ENCODE measurements at regions not wholly inside any gene's neighbourhood (a gene's known extent, or its start where the extent isn't known, plus 50 kb on each side); places are given as distances from the start of the nearest gene placed in this dataset.

DNA sequence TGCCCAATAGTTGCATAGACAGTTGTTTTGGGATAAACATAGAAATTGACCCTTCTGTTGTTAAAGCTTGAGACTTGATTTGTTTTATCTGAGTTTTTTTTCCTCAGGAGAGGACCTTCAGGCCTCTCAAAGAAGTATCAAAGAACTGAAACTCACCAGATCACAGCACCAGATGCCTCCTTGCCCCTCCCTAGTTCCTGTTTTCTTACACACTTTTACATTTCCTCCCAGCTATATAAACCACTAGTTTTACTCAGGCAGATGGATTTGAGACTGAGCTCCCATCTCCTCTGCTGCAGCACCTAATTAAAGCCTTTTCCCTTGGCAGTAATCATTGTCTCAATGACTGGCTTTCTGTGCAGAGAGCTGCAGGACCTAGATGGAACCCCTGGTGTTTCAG is 150.6 kb upstream of the NRG3 start:
- no peak overlapping the region for H3K4me3 ChIP-seq
- no peak overlapping the region for H3K9ac ChIP-seq (ENCODE audit: control insufficient read depth, insufficient read depth, low read length)
- H3K4me1 ChIP-seq (ENCODE audit: control insufficient read depth, insufficient read depth, low read length), result no peaks in the 10 kb centered on the region
- intact Hi-C loops (cut with micrococcal nuclease; ENCODE audit: unreplicated experiment), result no loop called here
- no peaks in the 10 kb centered on the region for H3K79me2 ChIP-seq (ENCODE audit: control insufficient read depth, insufficient read depth, low read length)
- ChIA-PET POLR2A (no interaction called here), CTCF (interaction anchor here (0.7 kb wide), 1 partner anchor 8 kb away, joined by 3 read pairs; no protein-coding TSS in a partner anchor), SMC1A (ENCODE audit: uncharacterized antibody, unreplicated experiment) (interaction anchor here (0.9 to 2.2 kb wide), 3 partner anchors 17 to 594 kb away, joined by 3 to 9 read pairs (median 4); no protein-coding TSS in a partner anchor), RAD21 (ENCODE audit: unreplicated experiment) (interaction anchor here (0.6 kb wide), 1 partner anchor 107 kb away, joined by 4 read pairs; no protein-coding TSS in a partner anchor)
- BruUV-seq (replicated peaks), result no TSS peak
- in situ Hi-C loops (cut with MboI), result no loop called here
- no peak for FAIRE-seq
- H3K4me2 ChIP-seq (ENCODE audit: control insufficient read depth, insufficient read depth), result no peak overlapping the region
- no peaks in the 10 kb centered on the region for H3K36me3 ChIP-seq (ENCODE audit: control insufficient read depth in 2 of 2, insufficient read depth in 2 of 2, low read length in 1 of 2)
- peak; percentile 61 for ATAC-seq
- H3K27ac ChIP-seq (ENCODE audit: control insufficient read depth, insufficient read depth), result no peak overlapping the region
- H3K27me3 ChIP-seq (replicated peaks in 1 of 2; ENCODE audit: control insufficient read depth in 2 of 2, insufficient read depth in 2 of 2, low read length in 1 of 2), result no peaks in the 10 kb centered on the region
- no peak for DNase-seq (ENCODE audit: low read depth, low spot score)
- no peak overlapping the region for H2AFZ ChIP-seq (ENCODE audit: control insufficient read depth, low read depth, low read length)
- H3K9me3 ChIP-seq (replicated peaks; ENCODE audit: control insufficient read depth, insufficient read depth, low read length), result no peaks in the 10 kb centered on the region
- TF ChIP-seq TBL1XR1 (IDR thresholded peaks at IDR 0.05; ENCODE audit: low read depth, low read length) (no peak), BMI1 (IDR thresholded peaks at IDR 0.05; ENCODE audit: borderline replicate concordance) (no peak), YBX1 (IDR thresholded peaks at IDR 0.05) (no peak), FOS (IDR thresholded peaks at IDR 0.05; ENCODE audit: borderline replicate concordance, extremely low read depth, insufficient read length) (no peak), POLR2AphosphoS2 (IDR thresholded peaks at IDR 0.05; ENCODE audit: low read depth, low read length) (no peak), TCF3 (IDR thresholded peaks at IDR 0.05; ENCODE audit: borderline replicate concordance, insufficient read depth, low read depth, low read length) (no peak), ZNF274 (IDR thresholded peaks at IDR 0.05; ENCODE audit: insufficient read depth, insufficient read length) (no peak), HCFC1 (IDR thresholded peaks at IDR 0.05; ENCODE audit: low read length) (no peak), ZZZ3 (IDR thresholded peaks at IDR 0.05; ENCODE audit: control insufficient read depth, insufficient read length, low read depth) (no peak)
- TF ChIP-seq, protein P1, sequence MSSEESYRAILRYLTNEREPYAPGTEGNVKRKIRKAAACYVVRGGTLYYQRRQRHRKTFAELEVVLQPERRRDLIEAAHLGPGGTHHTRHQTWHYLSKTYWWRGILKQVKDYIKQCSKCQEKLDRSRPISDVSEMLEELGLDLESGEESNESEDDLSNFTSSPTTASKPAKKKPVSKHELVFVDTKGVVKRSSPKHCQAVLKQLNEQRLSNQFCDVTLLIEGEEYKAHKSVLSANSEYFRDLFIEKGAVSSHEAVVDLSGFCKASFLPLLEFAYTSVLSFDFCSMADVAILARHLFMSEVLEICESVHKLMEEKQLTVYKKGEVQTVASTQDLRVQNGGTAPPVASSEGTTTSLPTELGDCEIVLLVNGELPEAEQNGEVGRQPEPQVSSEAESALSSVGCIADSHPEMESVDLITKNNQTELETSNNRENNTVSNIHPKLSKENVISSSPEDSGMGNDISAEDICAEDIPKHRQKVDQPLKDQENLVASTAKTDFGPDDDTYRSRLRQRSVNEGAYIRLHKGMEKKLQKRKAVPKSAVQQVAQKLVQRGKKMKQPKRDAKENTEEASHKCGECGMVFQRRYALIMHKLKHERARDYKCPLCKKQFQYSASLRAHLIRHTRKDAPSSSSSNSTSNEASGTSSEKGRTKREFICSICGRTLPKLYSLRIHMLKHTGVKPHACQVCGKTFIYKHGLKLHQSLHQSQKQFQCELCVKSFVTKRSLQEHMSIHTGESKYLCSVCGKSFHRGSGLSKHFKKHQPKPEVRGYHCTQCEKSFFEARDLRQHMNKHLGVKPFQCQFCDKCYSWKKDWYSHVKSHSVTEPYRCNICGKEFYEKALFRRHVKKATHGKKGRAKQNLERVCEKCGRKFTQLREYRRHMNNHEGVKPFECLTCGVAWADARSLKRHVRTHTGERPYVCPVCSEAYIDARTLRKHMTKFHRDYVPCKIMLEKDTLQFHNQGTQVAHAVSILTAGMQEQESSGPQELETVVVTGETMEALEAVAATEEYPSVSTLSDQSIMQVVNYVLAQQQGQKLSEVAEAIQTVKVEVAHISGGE (CRISPR knock-in tag; IDR thresholded peaks at IDR 0.05), result no peak
- TF ChIP-seq, protein P2, sequence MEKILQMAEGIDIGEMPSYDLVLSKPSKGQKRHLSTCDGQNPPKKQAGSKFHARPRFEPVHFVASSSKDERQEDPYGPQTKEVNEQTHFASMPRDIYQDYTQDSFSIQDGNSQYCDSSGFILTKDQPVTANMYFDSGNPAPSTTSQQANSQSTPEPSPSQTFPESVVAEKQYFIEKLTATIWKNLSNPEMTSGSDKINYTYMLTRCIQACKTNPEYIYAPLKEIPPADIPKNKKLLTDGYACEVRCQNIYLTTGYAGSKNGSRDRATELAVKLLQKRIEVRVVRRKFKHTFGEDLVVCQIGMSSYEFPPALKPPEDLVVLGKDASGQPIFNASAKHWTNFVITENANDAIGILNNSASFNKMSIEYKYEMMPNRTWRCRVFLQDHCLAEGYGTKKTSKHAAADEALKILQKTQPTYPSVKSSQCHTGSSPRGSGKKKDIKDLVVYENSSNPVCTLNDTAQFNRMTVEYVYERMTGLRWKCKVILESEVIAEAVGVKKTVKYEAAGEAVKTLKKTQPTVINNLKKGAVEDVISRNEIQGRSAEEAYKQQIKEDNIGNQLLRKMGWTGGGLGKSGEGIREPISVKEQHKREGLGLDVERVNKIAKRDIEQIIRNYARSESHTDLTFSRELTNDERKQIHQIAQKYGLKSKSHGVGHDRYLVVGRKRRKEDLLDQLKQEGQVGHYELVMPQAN (conservative IDR thresholded peaks at IDR 0.05), result no peak
- TF ChIP-seq, protein P3, sequence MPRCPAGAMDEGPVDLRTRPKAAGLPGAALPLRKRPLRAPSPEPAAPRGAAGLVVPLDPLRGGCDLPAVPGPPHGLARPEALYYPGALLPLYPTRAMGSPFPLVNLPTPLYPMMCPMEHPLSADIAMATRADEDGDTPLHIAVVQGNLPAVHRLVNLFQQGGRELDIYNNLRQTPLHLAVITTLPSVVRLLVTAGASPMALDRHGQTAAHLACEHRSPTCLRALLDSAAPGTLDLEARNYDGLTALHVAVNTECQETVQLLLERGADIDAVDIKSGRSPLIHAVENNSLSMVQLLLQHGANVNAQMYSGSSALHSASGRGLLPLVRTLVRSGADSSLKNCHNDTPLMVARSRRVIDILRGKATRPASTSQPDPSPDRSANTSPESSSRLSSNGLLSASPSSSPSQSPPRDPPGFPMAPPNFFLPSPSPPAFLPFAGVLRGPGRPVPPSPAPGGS (IDR thresholded peaks at IDR 0.05; ENCODE audit: borderline replicate concordance, insufficient read depth, low read depth, low read length, poor library complexity, severe bottlenecking), result no peak
- H4K20me1 ChIP-seq (ENCODE audit: control insufficient read depth, insufficient read depth), result no peaks in the 10 kb centered on the region
